NCI-H82 (cell line): ENCODE measurements at regions not wholly inside any gene's neighbourhood (a gene's known extent, or its start where the extent isn't known, plus 50 kb on each side); places are given as distances from the start of the nearest gene placed in this dataset.
A peak's percentile ranks its signal among the peaks of the same experiment; 100 is the strongest.
"Not testable (repeated sequence)": the region's sequence is repeated elsewhere in the genome, so short reads cannot be mapped to it uniquely, and the experiment has no call there.

Experiments used
- DNase-seq: peaks from one replicate; lab custom pipeline; 2025; lab: John Stamatoyannopoulos, UW

GRCh38 chr7:149995369-149996026, 121.7 kb downstream of the ATP6V0E2 start:
- not testable (repeated sequence) for DNase-seq

GRCh38 chr7:150000780-150001599, 127.2 kb downstream of the ATP6V0E2 start:
- DNase-seq, result not testable (repeated sequence)

DNA sequence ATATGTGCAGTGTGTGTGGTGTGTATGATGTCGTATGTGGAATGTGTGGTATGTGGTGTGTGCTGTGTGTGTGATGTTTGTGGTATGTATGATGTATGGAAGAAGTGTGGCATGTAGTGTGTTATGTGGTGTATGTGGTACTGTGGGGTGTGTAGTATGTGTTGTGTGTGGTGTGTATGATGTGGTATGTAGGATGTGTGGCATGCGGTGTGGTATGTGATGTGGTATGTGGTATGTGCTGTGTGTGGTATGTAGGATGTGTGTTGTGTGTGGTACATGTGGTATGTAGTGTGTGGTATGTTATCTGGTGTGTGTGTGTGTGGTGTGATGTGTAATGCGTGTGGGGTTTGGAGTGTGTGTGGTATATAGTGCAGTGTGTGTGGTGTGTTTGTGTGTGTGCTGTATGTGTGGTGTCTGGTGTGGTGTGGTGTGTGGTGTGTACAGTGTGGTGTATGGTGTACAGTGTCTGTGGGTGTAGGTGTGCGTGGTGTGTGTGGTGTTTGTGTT, 129.6 kb downstream of the ATP6V0E2 start:
- no peak for DNase-seq

DNA sequence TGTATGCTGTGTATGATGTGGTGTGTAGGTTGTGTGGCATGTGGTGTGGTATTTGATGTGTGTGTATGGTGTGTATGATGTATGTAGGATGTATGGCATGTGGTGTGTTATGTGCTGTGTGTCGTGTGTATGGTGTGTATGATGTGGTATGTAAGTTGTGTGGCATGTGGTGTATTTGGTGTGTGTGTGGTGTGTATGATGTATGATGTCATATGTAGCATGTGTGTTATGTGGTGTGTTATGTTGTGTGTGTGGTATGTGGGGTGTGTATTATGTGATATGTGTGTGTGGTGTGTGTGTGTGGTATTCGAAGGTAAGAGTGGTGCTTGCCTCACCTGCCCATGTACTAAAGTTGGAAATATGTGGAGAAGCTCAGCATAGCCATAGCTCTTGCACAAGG, 130.2 kb downstream of the ATP6V0E2 start:
- not testable (repeated sequence) for DNase-seq

DNA sequence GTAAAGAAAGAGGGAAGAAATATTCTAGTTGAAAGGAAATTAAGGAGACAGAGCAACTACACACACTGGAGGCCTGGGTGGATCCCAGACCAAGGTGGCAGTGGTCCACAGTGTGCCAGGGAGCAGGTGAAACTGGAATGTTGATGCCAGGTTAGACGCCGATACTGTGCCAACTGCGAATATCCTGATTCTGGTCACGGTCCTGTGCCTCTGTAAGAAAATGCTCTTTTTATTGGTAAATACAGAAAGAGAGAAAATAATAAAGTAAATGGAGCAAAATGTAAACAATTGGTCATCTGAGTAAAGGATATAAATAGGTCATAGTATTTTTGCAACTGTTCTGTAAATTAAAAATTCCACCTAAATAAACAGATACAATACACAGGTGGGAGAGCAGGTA, 131.1 kb downstream of the ATP6V0E2 start:
- not testable (repeated sequence) for DNase-seq

- not testable (repeated sequence) for DNase-seq
These were observed 136.0 kb downstream of the ATP6V0E2 start for GRCh38 chr7:150009620-150010303.

GRCh38 chr7:150016651-150017189, 143.0 kb downstream of the ATP6V0E2 start:
- DNase-seq, result not testable (repeated sequence)

DNA sequence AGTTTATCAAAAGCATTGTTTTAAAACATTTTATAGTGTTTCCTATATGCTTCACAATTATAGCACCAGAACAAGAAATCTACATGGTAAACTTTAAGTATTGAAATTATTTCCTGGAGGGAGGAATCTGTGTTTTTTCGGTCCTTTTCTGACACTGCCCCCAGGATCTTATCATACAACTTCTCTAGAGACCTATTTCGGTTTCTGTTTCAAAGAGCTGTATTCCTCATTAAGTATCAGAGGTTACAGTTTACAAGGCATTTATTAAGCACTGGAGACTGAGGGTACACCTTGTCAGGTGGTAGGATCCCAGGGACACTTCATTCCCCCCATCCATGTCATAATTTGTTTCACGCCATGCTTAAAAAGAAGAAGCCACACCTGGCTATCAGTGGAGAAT, 146.4 kb downstream of the ATP6V0E2 start:
- DNase-seq, result not testable (repeated sequence)

- DNase-seq, result not testable (repeated sequence)
These were observed 151.1 kb downstream of the ATP6V0E2 start for GRCh38 chr7:150024550-150025490.

- not testable (repeated sequence) for DNase-seq
These were observed 152.0 kb downstream of the ATP6V0E2 start for GRCh38 chr7:150025802-150026201.

- DNase-seq, result peak; percentile 90
These were observed 154.7 kb downstream of the ATP6V0E2 start for GRCh38 chr7:150028344-150029012.

- DNase-seq, result not testable (repeated sequence)
These were observed 155.2 kb downstream of the ATP6V0E2 start for GRCh38 chr7:150029013-150029389.

DNA sequence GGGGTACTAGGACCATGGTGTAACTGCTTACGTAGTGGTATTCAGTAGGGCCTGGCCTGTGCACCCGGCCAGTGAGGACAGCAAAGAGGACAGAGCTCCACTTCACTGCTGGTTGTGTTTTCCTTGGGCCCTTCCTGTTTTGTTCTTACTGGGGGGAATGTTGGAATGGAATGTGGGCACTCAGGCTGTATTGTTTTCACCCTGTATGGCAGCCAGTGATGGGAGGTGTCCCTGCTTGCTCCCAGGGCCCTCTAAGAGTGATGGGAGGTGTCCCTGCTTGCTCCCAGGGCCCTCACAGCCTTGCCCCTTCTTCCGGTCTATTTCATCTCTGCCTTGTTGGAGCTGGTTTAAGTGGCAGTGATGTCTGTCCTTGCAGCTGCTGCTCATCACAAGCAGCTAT, 158.0 kb downstream of the ATP6V0E2 start:
- not testable (repeated sequence) for DNase-seq

GRCh38 chr7:150033711-150034110, 159.9 kb downstream of the ATP6V0E2 start:
- DNase-seq, result not testable (repeated sequence)

DNA sequence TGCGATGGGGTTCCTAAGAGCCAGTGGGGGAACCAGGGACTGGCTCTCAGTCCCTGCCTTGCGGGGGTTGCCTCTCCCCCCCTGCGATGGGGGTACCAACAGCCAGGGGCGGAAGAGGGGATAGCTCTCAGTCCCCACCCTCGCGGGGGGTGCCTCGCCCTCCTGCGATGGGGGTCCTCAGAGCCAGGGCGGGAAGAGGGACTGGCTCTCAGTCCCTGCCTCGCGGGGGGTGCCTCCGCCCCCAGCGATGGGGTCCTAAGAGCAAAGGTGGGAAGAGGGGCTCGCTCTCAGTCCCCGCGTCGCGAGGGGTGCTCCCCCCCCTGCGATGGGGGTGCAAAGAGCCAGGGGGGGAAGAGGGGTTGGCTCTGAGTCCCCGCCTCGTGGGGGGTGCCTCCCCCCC, 162.0 kb downstream of the ATP6V0E2 start:
- DNase-seq, result not testable (repeated sequence)

DNA sequence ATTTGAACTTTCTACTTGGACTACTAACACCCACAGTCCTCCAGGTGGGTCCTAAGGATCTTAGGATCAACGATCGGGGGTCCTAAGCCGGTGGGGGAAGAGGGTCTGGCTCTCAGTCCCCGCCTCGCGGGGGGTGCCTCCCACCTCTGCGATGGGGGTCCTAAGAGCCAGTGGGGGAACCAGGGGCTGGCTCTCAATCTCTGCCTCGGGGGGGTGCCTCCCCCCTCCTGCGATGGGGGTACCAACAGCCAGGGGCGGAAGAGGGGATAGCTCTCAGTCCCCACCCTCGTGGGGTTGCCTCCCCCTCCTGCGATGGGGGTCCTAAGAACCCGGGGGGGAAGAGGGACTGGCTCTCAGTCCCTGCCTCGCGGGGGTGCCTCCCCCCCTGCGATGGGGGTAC, 165.3 kb downstream of the ATP6V0E2 start:
- DNase-seq, result not testable (repeated sequence)

DNA sequence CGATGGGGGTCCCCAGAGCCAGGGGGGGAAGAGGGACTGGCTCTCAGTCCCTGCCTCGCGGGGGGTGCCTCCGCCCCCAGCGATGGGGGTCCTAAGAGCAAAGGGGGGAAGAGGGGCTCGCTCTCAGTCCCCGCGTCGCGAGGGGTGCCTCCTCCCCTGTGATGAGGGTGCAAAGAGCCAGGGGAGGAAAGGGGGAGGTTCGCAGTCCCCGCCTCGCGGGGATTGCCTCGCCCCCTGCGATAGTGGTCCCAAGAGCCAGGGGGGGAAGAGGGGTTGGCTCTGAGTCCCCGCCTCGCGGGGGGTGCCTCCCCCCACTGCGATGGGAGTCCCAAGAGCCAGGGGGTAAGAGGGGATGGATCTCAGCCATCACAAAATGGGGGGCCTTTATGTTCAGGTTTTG, 168.5 kb downstream of the ATP6V0E2 start:
- not testable (repeated sequence) for DNase-seq

- DNase-seq, result not testable (repeated sequence)
These were observed 171.0 kb downstream of the ATP6V0E2 start for GRCh38 chr7:150044771-150045170.

- DNase-seq, result not testable (repeated sequence)
These were observed 171.8 kb downstream of the ATP6V0E2 start for GRCh38 chr7:150045596-150045995.
